NCI-H2107 treated with DMSO at 0.1 percent for 48 hours (cell line): ENCODE measurements at regions not wholly inside any gene's neighbourhood (a gene's known extent, or its start where the extent isn't known, plus 50 kb on each side); places are given as distances from the start of the nearest gene placed in this dataset.
"Not testable (repeated sequence)": the region's sequence is repeated elsewhere in the genome, so short reads cannot be mapped to it uniquely, and the experiment has no call there.

Source experiments
- DNase-seq: peaks from one replicate; lab custom pipeline; 2025; ENCODE audit not compliant: unreplicated experiment; lab: John Stamatoyannopoulos, UW

DNA sequence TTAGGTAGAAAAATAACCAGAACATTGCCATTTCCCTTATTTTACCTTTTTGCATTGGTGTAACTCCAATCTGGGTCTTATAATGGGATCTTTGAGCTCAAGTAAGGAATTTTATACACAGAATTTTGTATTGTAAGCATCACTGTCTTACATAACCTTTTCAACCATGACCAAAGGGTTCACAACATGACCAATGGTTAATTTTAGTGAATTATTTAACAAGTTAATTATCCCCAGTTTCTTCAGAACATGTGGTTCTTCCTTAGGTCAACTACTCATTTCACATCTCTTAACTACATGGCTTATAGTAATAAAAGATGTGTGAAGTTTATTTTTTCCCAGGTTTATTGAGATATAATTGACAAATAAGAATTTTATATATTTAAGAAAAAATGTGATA, 74.2 kb upstream of the RHOBTB1 start:
- no peak for DNase-seq

DNA sequence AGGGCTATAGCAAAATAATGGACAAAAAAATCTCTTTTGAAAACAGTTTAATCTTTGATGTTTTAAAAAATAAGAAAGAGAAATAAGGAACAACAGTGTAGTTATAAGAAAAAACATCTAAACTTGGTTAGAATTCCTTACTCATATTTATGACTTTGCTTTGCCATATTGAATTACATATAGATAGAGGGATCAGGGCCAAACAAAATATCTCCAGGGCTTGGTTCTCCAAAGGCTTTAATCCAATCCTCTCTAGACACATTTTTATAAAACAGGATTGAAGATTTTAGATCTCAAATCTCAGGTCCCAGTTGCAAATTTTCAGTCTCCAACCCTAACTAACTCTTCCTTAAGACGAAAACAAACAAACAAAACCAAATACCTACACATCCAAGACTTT, 72.6 kb upstream of the RHOBTB1 start:
- no peak for DNase-seq

DNA sequence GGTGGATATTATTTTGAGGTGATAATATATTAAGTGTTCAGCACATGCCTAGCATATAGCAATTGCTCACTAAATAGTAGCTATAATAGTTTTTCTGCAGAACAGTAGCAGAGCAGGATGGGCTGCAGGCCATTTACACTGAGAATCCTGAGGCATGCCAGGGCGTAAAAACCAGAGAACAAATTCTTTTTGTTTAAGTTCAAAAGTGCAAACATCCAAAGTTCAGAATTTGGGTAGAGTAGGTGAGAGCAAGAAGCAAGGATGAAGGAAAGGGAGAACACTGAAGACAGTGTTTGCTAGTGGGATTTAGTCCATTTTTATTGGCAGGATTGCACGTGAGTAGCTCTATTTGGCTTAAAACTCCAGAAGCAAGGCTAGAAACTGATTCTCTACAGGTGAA, 72.0 kb upstream of the RHOBTB1 start:
- DNase-seq = no peak

DNA sequence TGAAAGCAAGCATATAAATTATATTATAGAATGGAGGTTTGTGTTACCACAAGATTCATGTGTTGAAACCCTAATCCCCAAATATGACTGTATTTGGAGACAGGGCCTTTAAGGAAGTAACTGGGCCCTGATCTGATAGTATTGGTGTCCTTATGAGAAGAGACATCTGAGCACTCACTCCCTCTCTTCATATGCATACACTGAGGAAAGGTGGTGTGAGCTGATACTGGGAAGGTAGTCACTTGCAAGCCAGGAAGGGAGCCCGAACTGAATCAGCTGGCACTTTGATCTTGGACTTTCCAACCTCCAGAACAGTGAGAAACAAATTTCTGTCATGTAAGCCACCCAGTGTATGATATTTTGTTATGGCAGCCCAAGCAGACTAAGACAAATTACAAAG, 66.9 kb upstream of the RHOBTB1 start:
- no peak for DNase-seq

DNA sequence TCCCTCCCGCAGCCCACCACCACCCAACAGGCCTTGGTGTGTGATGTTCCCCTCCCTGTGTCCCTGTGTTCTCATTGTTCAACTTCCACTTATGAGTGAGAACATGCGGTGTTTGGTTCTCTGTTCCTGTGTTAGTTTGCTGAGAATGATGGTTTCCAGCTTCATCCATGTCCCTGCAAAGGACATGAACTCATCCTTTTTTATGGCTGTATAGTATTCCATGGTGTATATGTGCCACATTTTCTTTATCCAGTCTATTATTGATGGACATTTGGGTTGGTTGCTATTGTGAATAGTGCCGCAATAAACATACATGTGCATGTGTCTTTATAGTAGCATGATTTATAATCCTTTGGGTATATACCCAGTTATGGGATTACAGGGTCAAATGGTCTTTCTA, 59.1 kb upstream of the RHOBTB1 start:
- DNase-seq = not testable (repeated sequence)

DNA sequence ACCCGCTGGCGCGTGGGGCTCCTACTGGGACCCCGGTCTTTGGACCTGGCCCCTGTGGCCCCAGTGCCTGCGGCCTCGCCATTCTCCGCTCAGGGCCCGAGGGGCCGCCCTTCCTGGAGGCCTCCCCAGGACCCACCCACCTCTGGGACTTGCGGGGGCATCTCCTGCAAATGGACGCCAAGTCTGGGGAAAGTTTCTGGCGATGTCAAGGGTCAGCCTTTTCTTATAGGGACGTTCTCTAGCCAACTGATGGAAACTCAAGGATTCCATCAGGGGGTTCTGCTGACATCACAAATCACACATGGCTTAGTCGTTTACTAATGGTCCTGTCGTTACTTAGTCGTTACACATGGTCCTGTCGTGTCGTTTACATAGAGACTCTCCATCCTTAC, 57.7 kb upstream of the RHOBTB1 start:
- DNase-seq = no peak

DNA sequence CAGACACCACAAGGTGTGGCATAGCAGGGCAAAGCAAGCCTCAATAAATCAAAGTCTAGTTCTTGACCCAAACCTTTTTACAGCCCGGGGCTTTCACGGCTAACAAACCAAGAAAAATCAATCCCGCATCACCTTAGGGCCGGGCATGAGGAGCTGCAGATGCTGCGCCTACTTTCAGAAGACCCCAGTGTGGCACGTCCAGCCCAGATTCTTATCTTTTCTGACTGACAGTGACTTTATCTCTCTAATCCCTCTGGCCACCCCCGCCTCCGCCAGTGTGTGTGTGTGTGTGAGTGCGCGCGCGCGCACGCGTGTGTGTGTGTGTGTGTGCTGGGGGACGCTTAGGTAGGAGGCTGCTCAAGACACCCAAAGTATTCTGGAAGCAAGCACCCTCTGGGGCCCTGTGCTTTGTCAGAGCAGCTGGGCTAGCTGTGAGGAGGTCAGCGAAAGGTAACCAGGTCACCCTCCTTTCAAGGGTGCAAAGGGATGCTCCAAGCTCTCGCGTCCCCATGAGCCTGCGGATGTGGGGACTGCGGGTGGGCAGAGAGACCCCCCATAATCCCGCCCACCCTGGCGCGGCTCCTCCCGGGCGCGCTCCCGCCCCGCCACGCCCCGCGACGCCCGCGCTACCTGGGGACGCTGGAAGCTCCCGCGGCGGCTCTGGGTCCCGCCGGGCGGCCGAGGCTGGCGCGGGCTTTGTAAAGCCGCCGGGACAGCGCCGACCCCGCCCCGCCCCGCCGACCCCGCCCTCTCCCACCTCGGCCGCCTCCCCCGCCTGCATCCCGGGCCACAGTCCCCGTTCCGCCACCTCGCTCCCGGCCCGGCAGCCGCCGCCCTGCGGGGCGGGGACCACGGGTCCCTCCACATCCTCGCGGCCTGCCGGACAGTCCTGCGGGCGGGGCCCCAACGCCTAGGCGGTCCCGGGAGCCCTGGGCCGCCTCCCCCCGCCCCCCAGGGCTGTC, 57.1 kb upstream of the RHOBTB1 start:
- peak; percentile 0 for DNase-seq

DNA sequence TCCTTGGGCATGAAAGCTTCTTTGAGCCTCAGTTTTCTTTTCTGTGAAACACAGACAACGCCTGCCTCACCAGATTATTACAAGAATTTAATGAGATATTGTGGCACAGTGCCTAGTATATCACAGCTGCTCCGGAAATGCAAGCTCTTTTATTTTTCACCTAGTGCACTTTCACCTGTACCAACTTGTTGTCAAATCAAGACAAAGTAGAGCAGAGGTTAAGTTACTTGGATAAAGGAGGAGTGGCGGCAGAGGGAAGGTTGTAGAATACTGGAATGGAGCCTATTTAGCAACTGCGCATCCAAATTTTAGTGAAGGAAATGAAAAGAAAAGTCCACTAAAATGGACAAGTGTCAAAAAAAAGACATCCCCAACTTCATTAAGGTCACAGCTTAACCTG, 54.9 kb upstream of the RHOBTB1 start:
- no peak for DNase-seq

DNA sequence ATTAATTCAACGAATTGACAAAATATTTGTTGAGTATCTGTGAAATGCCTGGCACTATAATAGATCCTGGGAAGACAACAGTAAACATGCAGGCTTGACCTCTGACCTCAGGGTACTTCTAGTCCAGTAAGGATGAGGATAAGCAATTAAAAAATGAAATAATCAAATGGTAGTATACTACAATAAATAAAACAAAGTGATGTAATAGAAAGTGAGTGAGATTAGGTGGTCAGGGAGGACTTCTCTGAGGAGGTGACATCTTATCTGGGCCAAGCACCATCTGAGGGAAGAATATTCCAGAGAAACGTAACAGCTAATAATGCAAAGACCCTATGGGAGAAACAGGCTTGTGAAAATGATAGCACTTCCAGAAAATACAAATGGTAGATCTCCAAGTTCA, 50.1 kb upstream of the RHOBTB1 start:
- no peak for DNase-seq
